ENCODE measurements at regions not wholly inside any gene's neighbourhood (a gene's known extent, or its start where the extent isn't known, plus 50 kb on each side); places are given as distances from the start of the nearest gene placed in this dataset.

- Histone ChIP-seq H3K27ac (ENCODE audit: low read length) (no peak overlapping the region), H3K4me3 (ENCODE audit: low read length) (no peak overlapping the region), H3K36me3 (ENCODE audit: insufficient read depth, low read length) (no peaks in the 10 kb centered on the region), H4K20me1 (ENCODE audit: insufficient read depth, low read depth, low read length) (no peaks in the 10 kb centered on the region), H3K9me2 (replicated peaks; ENCODE audit: insufficient read depth, low read length) (no peaks in the 10 kb centered on the region), H3K9me3 (ENCODE audit: low read length) (no peaks in the 10 kb centered on the region), H3K27me3 (ENCODE audit: low read length) (no peaks in the 10 kb centered on the region), H3K4me2 (ENCODE audit: low read depth, low read length, poor library complexity, severe bottlenecking) (no peak overlapping the region), H3K79me2 (ENCODE audit: low read length) (no peaks in the 10 kb centered on the region), H3K4me1 (ENCODE audit: low read length) (no peaks in the 10 kb centered on the region), H2AFZ (ENCODE audit: low read length) (no peak overlapping the region), H3K9ac (ENCODE audit: low read length) (no peak overlapping the region)
- no peak for DNase-seq
Measured at GRCh38 chrX:113868177-113868576, 715.7 kb upstream of the HTR2C start.

DNA sequence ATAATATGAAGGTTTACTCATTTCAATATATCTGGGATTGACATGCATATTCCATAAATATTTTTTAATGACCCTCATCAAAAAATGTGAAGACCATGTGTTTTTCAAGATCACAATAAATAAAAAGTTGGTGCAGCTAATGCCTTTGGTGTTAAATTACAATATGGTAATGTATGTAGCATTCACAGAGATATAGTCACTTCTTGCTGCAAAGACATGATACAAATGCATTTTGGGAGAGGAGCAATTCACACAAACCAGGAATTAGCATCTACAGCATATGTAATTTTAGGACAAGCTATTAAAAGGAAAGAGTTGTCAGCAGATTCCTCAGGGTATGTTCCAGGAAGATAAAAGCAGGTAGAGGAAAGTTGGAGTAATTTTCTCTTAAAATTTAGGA lies 734.5 kb upstream of the HTR2C start:
- Histone ChIP-seq H3K4me3 (ENCODE audit: low read length) (no peak overlapping the region), H3K79me2 (ENCODE audit: low read length) (no peaks in the 10 kb centered on the region), H2AFZ (ENCODE audit: low read length) (no peak overlapping the region), H3K4me1 (ENCODE audit: low read length) (no peaks in the 10 kb centered on the region), H3K9ac (ENCODE audit: low read length) (no peak overlapping the region), H4K20me1 (ENCODE audit: insufficient read depth, low read depth, low read length) (no peaks in the 10 kb centered on the region), H3K9me3 (ENCODE audit: low read length) (no peaks in the 10 kb centered on the region), H3K9me2 (replicated peaks; ENCODE audit: insufficient read depth, low read length) (no peaks in the 10 kb centered on the region), H3K36me3 (ENCODE audit: insufficient read depth, low read length) (no peaks in the 10 kb centered on the region), H3K27me3 (ENCODE audit: low read length) (no peaks in the 10 kb centered on the region), H3K4me2 (ENCODE audit: low read depth, low read length, poor library complexity, severe bottlenecking) (no peak overlapping the region), H3K27ac (ENCODE audit: low read length) (no peak overlapping the region)
- no peak for DNase-seq

DNA sequence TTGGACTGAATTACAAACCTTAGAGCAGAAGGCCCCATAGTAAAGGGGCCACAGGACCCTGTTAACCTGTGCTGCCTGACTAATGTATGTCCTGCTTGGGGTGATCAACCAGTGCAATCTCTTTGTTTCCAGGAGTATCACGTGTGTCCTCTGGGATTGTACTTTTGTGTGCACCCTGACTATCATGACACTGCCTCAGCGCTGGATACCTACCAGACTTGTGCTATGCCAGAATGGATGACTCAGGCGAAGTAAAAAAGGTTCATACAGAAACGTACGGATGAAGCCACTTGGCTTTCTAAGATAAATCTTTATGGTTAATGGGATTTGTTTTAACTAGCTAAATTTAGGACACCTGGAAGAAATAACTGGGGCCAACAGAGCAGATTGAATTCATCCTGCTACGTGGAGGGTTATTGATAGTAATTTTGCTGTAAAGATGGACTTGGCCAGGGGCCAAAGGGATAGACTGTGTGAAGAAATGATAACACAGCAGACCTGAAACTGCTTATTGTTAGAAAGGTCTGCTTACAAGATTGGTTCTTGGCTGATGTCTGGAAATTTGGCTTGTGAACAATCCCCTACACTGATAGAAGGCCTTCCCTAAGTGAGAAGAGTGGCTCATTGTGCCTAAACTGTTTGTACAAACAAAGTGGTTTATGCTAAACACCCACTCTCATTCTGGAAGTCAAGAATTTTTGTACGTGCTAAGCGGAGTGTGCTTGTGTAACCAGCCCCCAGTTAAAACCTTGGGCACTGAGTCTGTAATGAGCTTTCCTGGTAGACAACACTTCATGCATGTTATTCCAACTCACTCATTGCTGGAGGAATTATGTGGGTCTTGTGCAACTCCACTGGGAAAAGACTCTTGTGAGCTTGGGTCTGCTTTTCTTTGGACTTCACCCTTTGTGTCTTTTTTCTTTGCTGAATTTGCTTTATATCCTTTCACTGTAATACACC lies 750.5 kb upstream of the HTR2C start:
- no peaks in the 10 kb centered on the region for H4K20me1 ChIP-seq (ENCODE audit: insufficient read depth, low read depth, low read length)
- no peak overlapping the region for H3K27ac ChIP-seq (ENCODE audit: low read length)
- H3K27me3 ChIP-seq (ENCODE audit: low read length), result no peaks in the 10 kb centered on the region
- H3K36me3 ChIP-seq (ENCODE audit: insufficient read depth, low read length), result no peaks in the 10 kb centered on the region
- H3K4me1 ChIP-seq (ENCODE audit: low read length), result no peaks in the 10 kb centered on the region
- no peak overlapping the region for H3K4me3 ChIP-seq (ENCODE audit: low read length)
- H3K4me2 ChIP-seq (ENCODE audit: low read depth, low read length, poor library complexity, severe bottlenecking), result no peak overlapping the region
- no peaks in the 10 kb centered on the region for H3K9me2 ChIP-seq (replicated peaks; ENCODE audit: insufficient read depth, low read length)
- no peak overlapping the region for H2AFZ ChIP-seq (ENCODE audit: low read length)
- DNase-seq, result no peak
- H3K79me2 ChIP-seq (ENCODE audit: low read length), result no peaks in the 10 kb centered on the region
- no peaks in the 10 kb centered on the region for H3K9me3 ChIP-seq (ENCODE audit: low read length)
- H3K9ac ChIP-seq (ENCODE audit: low read length), result no peak overlapping the region

DNA sequence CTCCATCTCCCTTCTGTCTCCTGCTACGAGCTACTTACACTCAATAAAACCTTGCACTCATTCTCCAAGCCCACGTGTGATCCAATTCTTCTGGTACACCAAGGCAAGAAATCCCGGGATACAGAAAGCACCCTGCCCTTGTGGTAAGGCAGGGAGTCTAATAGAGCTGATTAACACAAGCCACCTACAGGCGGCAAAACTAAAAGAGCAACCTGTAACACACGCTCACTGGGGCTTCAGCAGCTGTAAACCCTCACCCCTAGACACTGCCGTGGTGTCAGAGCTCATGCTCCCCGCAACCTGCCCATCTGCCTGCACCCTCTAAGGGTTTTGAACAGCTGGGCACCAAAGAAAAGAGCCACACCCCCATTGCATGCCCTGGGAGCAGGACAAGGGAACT lies 755.4 kb upstream of the HTR2C start:
- Histone ChIP-seq H3K27me3 (ENCODE audit: low read length) (no peaks in the 10 kb centered on the region), H3K79me2 (ENCODE audit: low read length) (no peaks in the 10 kb centered on the region), H2AFZ (ENCODE audit: low read length) (no peak overlapping the region), H3K36me3 (ENCODE audit: insufficient read depth, low read length) (no peaks in the 10 kb centered on the region), H4K20me1 (ENCODE audit: insufficient read depth, low read depth, low read length) (no peaks in the 10 kb centered on the region), H3K9ac (ENCODE audit: low read length) (no peak overlapping the region), H3K27ac (ENCODE audit: low read length) (no peak overlapping the region), H3K4me3 (ENCODE audit: low read length) (no peak overlapping the region), H3K9me3 (ENCODE audit: low read length) (no peaks in the 10 kb centered on the region), H3K4me1 (ENCODE audit: low read length) (no peaks in the 10 kb centered on the region), H3K4me2 (ENCODE audit: low read depth, low read length, poor library complexity, severe bottlenecking) (no peak overlapping the region), H3K9me2 (replicated peaks; ENCODE audit: insufficient read depth, low read length) (no peaks in the 10 kb centered on the region)
- DNase-seq, result no peak

DNA sequence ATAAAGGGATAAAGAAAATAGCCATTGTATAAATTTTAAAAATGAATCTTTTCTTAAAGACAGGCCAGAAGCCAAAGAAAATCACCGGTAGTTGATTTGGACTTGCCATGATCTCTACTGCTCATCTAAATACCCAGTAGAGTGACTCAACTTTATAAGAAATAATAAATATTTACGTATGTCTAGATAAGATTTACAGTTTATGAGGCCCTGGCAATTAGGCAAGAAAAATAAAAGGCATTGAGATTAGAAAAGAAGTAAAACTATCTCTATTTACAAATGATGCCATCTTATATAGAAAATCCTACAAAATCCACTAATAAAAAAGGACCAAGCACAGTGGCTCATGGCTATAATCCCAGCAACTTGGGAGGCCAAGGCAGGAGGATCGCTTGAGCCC lies 765.5 kb upstream of the HTR2C start:
- Histone ChIP-seq H3K9me2 (replicated peaks; ENCODE audit: insufficient read depth, low read length) (no peaks in the 10 kb centered on the region), H3K4me3 (ENCODE audit: low read length) (no peak overlapping the region), H2AFZ (ENCODE audit: low read length) (no peak overlapping the region), H3K27me3 (ENCODE audit: low read length) (no peaks in the 10 kb centered on the region), H4K20me1 (ENCODE audit: insufficient read depth, low read depth, low read length) (no peaks in the 10 kb centered on the region), H3K9ac (ENCODE audit: low read length) (no peak overlapping the region), H3K4me2 (ENCODE audit: low read depth, low read length, poor library complexity, severe bottlenecking) (no peak overlapping the region), H3K4me1 (ENCODE audit: low read length) (no peaks in the 10 kb centered on the region), H3K9me3 (ENCODE audit: low read length) (no peaks in the 10 kb centered on the region), H3K27ac (ENCODE audit: low read length) (no peak overlapping the region), H3K79me2 (ENCODE audit: low read length) (no peaks in the 10 kb centered on the region), H3K36me3 (ENCODE audit: insufficient read depth, low read length) (no peaks in the 10 kb centered on the region)
- no peak for DNase-seq

- H2AFZ ChIP-seq (ENCODE audit: low read length), result no peak overlapping the region
Measured at GRCh38 chrX:113804819-113805218, 779.1 kb upstream of the HTR2C start.

GRCh38 chrX:113804291-113804690 lies 779.6 kb upstream of the HTR2C start:
- Histone ChIP-seq H3K79me2 (ENCODE audit: low read length) (no peaks in the 10 kb centered on the region), H3K36me3 (ENCODE audit: insufficient read depth, low read length) (no peaks in the 10 kb centered on the region), H3K9me2 (replicated peaks; ENCODE audit: insufficient read depth, low read length) (no peaks in the 10 kb centered on the region), H2AFZ (ENCODE audit: low read length) (no peak overlapping the region), H3K9me3 (ENCODE audit: low read length) (no peaks in the 10 kb centered on the region), H3K4me1 (ENCODE audit: low read length) (no peaks in the 10 kb centered on the region), H3K27me3 (ENCODE audit: low read length) (no peaks in the 10 kb centered on the region), H3K27ac (ENCODE audit: low read length) (no peak overlapping the region), H3K4me3 (ENCODE audit: low read length) (no peak overlapping the region), H4K20me1 (ENCODE audit: insufficient read depth, low read depth, low read length) (no peaks in the 10 kb centered on the region), H3K4me2 (ENCODE audit: low read depth, low read length, poor library complexity, severe bottlenecking) (no peak overlapping the region), H3K9ac (ENCODE audit: low read length) (no peak overlapping the region)
- DNase-seq, result no peak

More at GRCh38 chrX:113804819-113805218, 779.1 kb upstream of the HTR2C start:
- Histone ChIP-seq H3K9me3 (ENCODE audit: low read length) (no peaks in the 10 kb centered on the region), H4K20me1 (ENCODE audit: insufficient read depth, low read depth, low read length) (no peaks in the 10 kb centered on the region), H3K9me2 (replicated peaks; ENCODE audit: insufficient read depth, low read length) (no peaks in the 10 kb centered on the region), H3K9ac (ENCODE audit: low read length) (no peak overlapping the region), H3K27ac (ENCODE audit: low read length) (no peak overlapping the region), H3K4me2 (ENCODE audit: low read depth, low read length, poor library complexity, severe bottlenecking) (no peak overlapping the region), H3K27me3 (ENCODE audit: low read length) (no peaks in the 10 kb centered on the region), H3K4me3 (ENCODE audit: low read length) (no peak overlapping the region), H3K4me1 (ENCODE audit: low read length) (no peaks in the 10 kb centered on the region), H3K79me2 (ENCODE audit: low read length) (no peaks in the 10 kb centered on the region), H3K36me3 (ENCODE audit: insufficient read depth, low read length) (no peaks in the 10 kb centered on the region)
- no peak for DNase-seq

DNA sequence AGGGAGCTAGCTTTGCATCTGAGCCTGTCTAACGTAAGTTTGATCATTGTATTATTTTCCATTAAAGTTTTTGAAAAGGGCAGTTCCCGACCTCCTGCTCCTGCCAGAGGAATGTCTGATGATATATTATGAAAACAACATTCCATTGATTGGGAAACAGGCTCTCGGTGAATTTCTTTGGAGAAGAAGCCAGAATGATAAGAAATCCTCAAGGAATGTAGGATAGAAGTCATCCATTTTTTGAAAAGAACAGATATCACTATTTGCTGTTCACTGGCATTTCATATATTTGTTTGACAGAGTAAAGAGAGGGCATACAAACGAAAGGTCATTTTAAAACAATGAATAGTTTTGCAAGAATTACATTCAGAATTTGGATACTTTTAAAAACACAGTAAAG lies 781.0 kb upstream of the HTR2C start:
- Histone ChIP-seq H4K20me1 (ENCODE audit: insufficient read depth, low read depth, low read length) (no peaks in the 10 kb centered on the region), H3K36me3 (ENCODE audit: insufficient read depth, low read length) (no peaks in the 10 kb centered on the region), H3K9me2 (replicated peaks; ENCODE audit: insufficient read depth, low read length) (no peaks in the 10 kb centered on the region), H3K4me3 (ENCODE audit: low read length) (no peak overlapping the region), H3K9ac (ENCODE audit: low read length) (no peak overlapping the region), H3K27ac (ENCODE audit: low read length) (no peak overlapping the region), H3K9me3 (ENCODE audit: low read length) (no peaks in the 10 kb centered on the region), H3K79me2 (ENCODE audit: low read length) (no peaks in the 10 kb centered on the region), H3K4me1 (ENCODE audit: low read length) (no peaks in the 10 kb centered on the region), H3K4me2 (ENCODE audit: low read depth, low read length, poor library complexity, severe bottlenecking) (no peak overlapping the region), H2AFZ (ENCODE audit: low read length) (no peak overlapping the region), H3K27me3 (ENCODE audit: low read length) (no peaks in the 10 kb centered on the region)
- DNase-seq, result no peak
